ENCODE measurements at regions not wholly inside any gene's neighbourhood (a gene's known extent, or its start where the extent isn't known, plus 50 kb on each side); places are given as distances from the start of the nearest gene placed in this dataset.

- no peak overlapping the region for H3K27ac ChIP-seq
- H3K4me1 ChIP-seq, result no peaks in the 10 kb centered on the region
- no peak for DNase-seq (ENCODE audit: low spot score in 2 of 2)
- no peaks in the 10 kb centered on the region for H3K9me3 ChIP-seq
- no peaks in the 10 kb centered on the region for H3K36me3 ChIP-seq
- intact Hi-C loops (cut with DNase I), result no loop called here
- H3K4me3 ChIP-seq, result no peak overlapping the region
- TF ChIP-seq, protein P1, sequence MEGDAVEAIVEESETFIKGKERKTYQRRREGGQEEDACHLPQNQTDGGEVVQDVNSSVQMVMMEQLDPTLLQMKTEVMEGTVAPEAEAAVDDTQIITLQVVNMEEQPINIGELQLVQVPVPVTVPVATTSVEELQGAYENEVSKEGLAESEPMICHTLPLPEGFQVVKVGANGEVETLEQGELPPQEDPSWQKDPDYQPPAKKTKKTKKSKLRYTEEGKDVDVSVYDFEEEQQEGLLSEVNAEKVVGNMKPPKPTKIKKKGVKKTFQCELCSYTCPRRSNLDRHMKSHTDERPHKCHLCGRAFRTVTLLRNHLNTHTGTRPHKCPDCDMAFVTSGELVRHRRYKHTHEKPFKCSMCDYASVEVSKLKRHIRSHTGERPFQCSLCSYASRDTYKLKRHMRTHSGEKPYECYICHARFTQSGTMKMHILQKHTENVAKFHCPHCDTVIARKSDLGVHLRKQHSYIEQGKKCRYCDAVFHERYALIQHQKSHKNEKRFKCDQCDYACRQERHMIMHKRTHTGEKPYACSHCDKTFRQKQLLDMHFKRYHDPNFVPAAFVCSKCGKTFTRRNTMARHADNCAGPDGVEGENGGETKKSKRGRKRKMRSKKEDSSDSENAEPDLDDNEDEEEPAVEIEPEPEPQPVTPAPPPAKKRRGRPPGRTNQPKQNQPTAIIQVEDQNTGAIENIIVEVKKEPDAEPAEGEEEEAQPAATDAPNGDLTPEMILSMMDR (IDR thresholded peaks at IDR 0.05), result no peak
- no peaks in the 10 kb centered on the region for H3K27me3 ChIP-seq
Observed at GRCh38 chr10:59562126-59562525, 147.5 kb downstream of the SLC16A9 start.

GRCh38 chr10:59561477-59562121, 148.1 kb downstream of the SLC16A9 start:
- Histone ChIP-seq H3K9me3 (no peaks in the 10 kb centered on the region), H3K27ac (no peak overlapping the region), H3K4me1 (no peaks in the 10 kb centered on the region), H3K4me3 (no peak overlapping the region), H3K36me3 (no peaks in the 10 kb centered on the region), H3K27me3 (no peaks in the 10 kb centered on the region)
- intact Hi-C loops (cut with DNase I), result no loop called here
- no peak for DNase-seq (ENCODE audit: low spot score in 2 of 2)
- TF ChIP-seq, protein P1 (IDR thresholded peaks at IDR 0.05), result no peak

GRCh38 chr10:59560990-59561389, 148.7 kb downstream of the SLC16A9 start:
- DNase-seq (ENCODE audit: low spot score in 2 of 2), result no peak
- Histone ChIP-seq H3K4me1 (no peaks in the 10 kb centered on the region), H3K27me3 (no peaks in the 10 kb centered on the region), H3K27ac (no peak overlapping the region), H3K36me3 (no peaks in the 10 kb centered on the region), H3K4me3 (no peak overlapping the region), H3K9me3 (no peaks in the 10 kb centered on the region)
- TF ChIP-seq, protein P1 (IDR thresholded peaks at IDR 0.05), result no peak
- intact Hi-C loops (cut with DNase I), result no loop called here

DNA sequence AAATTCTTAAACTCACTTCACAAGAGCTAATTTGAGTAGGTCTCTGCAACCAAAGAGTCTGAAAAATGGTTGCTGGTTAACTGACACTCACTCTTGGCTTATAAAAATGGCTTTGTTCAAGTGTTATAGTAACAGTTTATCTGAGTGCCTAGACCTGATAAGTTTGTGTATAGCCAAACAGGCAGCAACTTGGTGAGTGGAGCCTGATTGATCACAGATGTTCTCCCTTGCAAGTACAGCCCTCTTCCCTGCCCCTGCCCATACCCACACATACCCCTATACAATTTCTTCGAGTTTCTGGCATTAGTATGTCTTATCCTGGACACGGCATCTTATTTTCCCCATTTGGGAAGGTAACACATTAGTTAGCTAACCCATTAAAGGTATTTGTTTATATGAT, 149.5 kb downstream of the SLC16A9 start:
- Histone ChIP-seq H3K27me3 (no peaks in the 10 kb centered on the region), H3K27ac (no peak overlapping the region), H3K9me3 (no peaks in the 10 kb centered on the region), H3K4me3 (no peak overlapping the region), H3K36me3 (no peaks in the 10 kb centered on the region), H3K4me1 (no peaks in the 10 kb centered on the region)
- intact Hi-C loops (cut with DNase I), result no loop called here
- TF ChIP-seq, protein P1 (IDR thresholded peaks at IDR 0.05), result no peak
- no peak for DNase-seq (ENCODE audit: low spot score in 2 of 2)

DNA sequence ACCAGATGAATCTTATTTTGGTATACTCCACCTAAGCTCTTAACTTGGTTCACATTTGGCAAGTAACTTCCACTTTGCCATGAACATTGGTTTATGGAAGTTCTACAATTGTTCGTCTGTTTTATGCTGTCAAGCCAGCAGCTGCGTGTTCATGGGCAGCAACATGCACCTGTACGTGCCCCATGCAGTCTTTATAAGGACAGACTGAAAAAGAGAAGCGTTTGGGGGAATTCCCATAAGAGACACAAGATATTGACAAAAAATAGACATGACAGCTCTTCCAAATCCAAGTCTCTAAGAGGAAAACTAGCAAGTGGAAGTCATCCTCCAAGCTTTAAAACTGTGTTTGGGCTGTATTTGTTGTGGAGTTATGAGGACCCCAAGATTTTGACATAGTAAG, 151.6 kb downstream of the SLC16A9 start:
- no peaks in the 10 kb centered on the region for H3K4me1 ChIP-seq

More for the DNA sequence above, 151.6 kb downstream of the SLC16A9 start:
- TF ChIP-seq, protein P1 (IDR thresholded peaks at IDR 0.05), result no peak
- intact Hi-C loops (cut with DNase I), result no loop called here
- Histone ChIP-seq H3K36me3 (no peaks in the 10 kb centered on the region), H3K9me3 (no peaks in the 10 kb centered on the region), H3K4me3 (no peak overlapping the region), H3K27ac (no peak overlapping the region), H3K27me3 (no peaks in the 10 kb centered on the region)
- DNase-seq (ENCODE audit: low spot score in 2 of 2), result no peak
